PC-3 (cell line): ENCODE measurements at regions not wholly inside any gene's neighbourhood (a gene's known extent, or its start where the extent isn't known, plus 50 kb on each side); places are given as distances from the start of the nearest gene placed in this dataset.

Experiments
- ATAC-seq: fragments of 200-7000 bp; cut with Tn5 transposase; 2 replicates; pipeline ENCODE4 v1.9.1; 2020; ENCODE audit warnings: mild to moderate bottlenecking, moderate library complexity
- BruUV-seq: library from RNA; stranded (reverse); fragments of 400-500 nt; replicated peaks from 2 replicates; lab custom pipeline; 2021; lab: Mats Ljungman, UMichigan
- CTCF ChIA-PET: fragments of 300-600 bp; sonication (Branson Sonifier 250); formaldehyde crosslinking; loops from one replicate; lab custom pipeline; 2022; ENCODE audit warnings: antibody characterized with exemption; lab: Charles Lee
- POLR2A ChIA-PET: fragments of 300-600 bp; sonication (Branson Sonifier 250); formaldehyde crosslinking; loops from one replicate; lab custom pipeline; 2022; ENCODE audit warnings: antibody characterized with exemption; ENCODE audit not compliant: unreplicated experiment; lab: Charles Lee
- DNase-seq: peaks from one replicate; pipeline ENCODE4 v3.0.0-alpha.2; 2015
- H2AFZ ChIP-seq: fragments of 300-600 bp; sonication (generic); 2 replicates; pipeline ENCODE4 v1.6.0; 2016; ENCODE audit warnings: antibody characterized with exemption, low read length
- H3F3A ChIP-seq: fragments of 300-600 bp; sonication (generic); one replicate; pipeline ENCODE4 v1.6.0; 2017; ENCODE audit warnings: antibody characterized with exemption, low read length, control low read depth, mild to moderate bottlenecking; ENCODE audit not compliant: unreplicated experiment
- H3K27ac ChIP-seq: fragments of 300-600 bp; sonication (generic); 2 replicates; pipeline ENCODE4 v1.5.1; 2016; ENCODE audit warnings: mild to moderate bottlenecking, low read length
- H3K27me3 ChIP-seq: fragments of 300-600 bp; sonication (generic); 2 replicates; pipeline ENCODE4 v1.6.1; 2016; ENCODE audit warnings: low read length, mixed read lengths
- H3K36me3 ChIP-seq: fragments of 300-600 bp; sonication (generic); 2 replicates; pipeline ENCODE4 v1.6.1; 2016; ENCODE audit warnings: low read depth, mixed run types, low read length, mixed read lengths
- H3K4me1 ChIP-seq: fragments of 300-600 bp; sonication (generic); 2 replicates; pipeline ENCODE4 v1.5.1; 2016; ENCODE audit warnings: low read length; ENCODE audit not compliant: insufficient read depth
- H3K4me2 ChIP-seq: fragments of 300-600 bp; sonication (generic); 2 replicates; pipeline ENCODE4 v1.6.0; 2016; ENCODE audit warnings: low read length
- H3K4me3 ChIP-seq: fragments of 300-600 bp; sonication (generic); 2 replicates; pipeline ENCODE4 v1.5.1; 2016; ENCODE audit warnings: mild to moderate bottlenecking, low read length, mixed read lengths
- H3K79me2 ChIP-seq: fragments of 300-600 bp; sonication (generic); 2 replicates; pipeline ENCODE4 v1.6.1; 2017; ENCODE audit warnings: low read length, mixed read lengths
- H3K9ac ChIP-seq: fragments of 300-600 bp; sonication (generic); 2 replicates; pipeline ENCODE4 v1.6.0; 2016; ENCODE audit warnings: mild to moderate bottlenecking, low read length
- H3K9me2 ChIP-seq: fragments of 300-600 bp; sonication (generic); replicated peaks from 2 replicates; pipeline ENCODE4 v1.6.1; 2016; ENCODE audit warnings: mixed run types, low read length, mixed read lengths
- H3K9me3 ChIP-seq: fragments of 300-600 bp; sonication (generic); 2 replicates; pipeline ENCODE4 v1.6.1; 2016; ENCODE audit warnings: low read length, mixed read lengths
- H4K20me1 ChIP-seq: fragments of 300-600 bp; sonication (generic); 2 replicates; pipeline ENCODE4 v1.6.1; 2016; ENCODE audit warnings: low read length, mixed read lengths
- CTCF ChIP-seq: fragments of 300-600 bp; sonication (generic); conservative IDR thresholded peaks from 2 replicates; pipeline ENCODE4 v1.5.1; 2017; ENCODE audit warnings: antibody characterized with exemption, low read depth, mild to moderate bottlenecking, low read length
- EZH2 ChIP-seq: fragments of 300-600 bp; sonication (generic); IDR thresholded peaks from one replicate; pipeline ENCODE4 v1.6.1; 2017; ENCODE audit warnings: antibody characterized with exemption, mild to moderate bottlenecking, low read length; ENCODE audit not compliant: unreplicated experiment
- EZH2phosphoT487 ChIP-seq: fragments of 300-600 bp; sonication (generic); IDR thresholded peaks from 2 replicates; pipeline ENCODE4 v1.6.1; 2018; ENCODE audit warnings: mild to moderate bottlenecking, antibody characterized with exemption, low read length, borderline replicate concordance
- intact Hi-C: fragments of 100-400 bp; cut with micrococcal nuclease; formaldehyde crosslinking; loops from 2 replicates; pipeline ENCODE4 v1.9.0; 2023

GRCh38 chr10:123599366-123599849, 66.7 kb upstream of the GPR26 start:
- Histone ChIP-seq H3K79me2 (no peaks in the 10 kb centered on the region), H3K4me1 (no peaks in the 10 kb centered on the region), H3K27me3 (no peaks in the 10 kb centered on the region), H3K4me3 (no peak overlapping the region), H3K36me3 (no peaks in the 10 kb centered on the region), H2AFZ (no peak overlapping the region), H3K9me3 (no peaks in the 10 kb centered on the region), H3K4me2 (no peak overlapping the region), H3F3A (no peaks in the 10 kb centered on the region), H3K27ac (no peak overlapping the region), H3K9me2 (no peaks in the 10 kb centered on the region), H3K9ac (no peak overlapping the region), H4K20me1 (no peaks in the 10 kb centered on the region)
- intact Hi-C loops: no loop called here
- POLR2A ChIA-PET: interaction anchor here (0.6 kb wide), 1 partner anchor 120 kb away, joined by 3 read pairs; no protein-coding TSS in a partner anchor
- no peak for ATAC-seq
- CTCF ChIA-PET: no interaction called here
- DNase-seq: no peak
- TF ChIP-seq CTCF: no peak
- TF ChIP-seq EZH2phosphoT487: no peak
- TF ChIP-seq EZH2: no peak
- no TSS peak for BruUV-seq

- H3K27me3 ChIP-seq: peaks cover under 1% of the 10 kb centered on the region; the same call in 1 of the 2 replicates
- H3K9ac ChIP-seq: no peak overlapping the region
- intact Hi-C loops: no loop called here
- no TSS peak for BruUV-seq
- H3K4me2 ChIP-seq: no peak overlapping the region
- DNase-seq: no peak
- ChIA-PET POLR2A (no interaction called here), CTCF (no interaction called here)
- H3K4me3 ChIP-seq: no peak overlapping the region
- H2AFZ ChIP-seq: no peak overlapping the region
- no peaks in the 10 kb centered on the region for H3K79me2 ChIP-seq
- TF ChIP-seq EZH2phosphoT487 (no peak), EZH2 (no peak), CTCF (no peak)
- no peaks in the 10 kb centered on the region for H3F3A ChIP-seq
- H3K4me1 ChIP-seq: no peaks in the 10 kb centered on the region
- H3K9me3 ChIP-seq: no peaks in the 10 kb centered on the region
- H4K20me1 ChIP-seq: no peaks in the 10 kb centered on the region
- H3K36me3 ChIP-seq: no peaks in the 10 kb centered on the region
- no peak overlapping the region for H3K27ac ChIP-seq
- H3K9me2 ChIP-seq: no peaks in the 10 kb centered on the region
- no peak for ATAC-seq
Measured at GRCh38 chr10:123600177-123600576, 66.0 kb upstream of the GPR26 start.

GRCh38 chr10:123603130-123603529, 63.0 kb upstream of the GPR26 start:
- H3K36me3 ChIP-seq: no peaks in the 10 kb centered on the region
- ChIA-PET CTCF (no interaction called here), POLR2A (no interaction called here)
- H3K9ac ChIP-seq: no peak overlapping the region
- intact Hi-C loops: no loop called here
- no peak overlapping the region for H2AFZ ChIP-seq
- H4K20me1 ChIP-seq: no peaks in the 10 kb centered on the region
- H3K9me2 ChIP-seq: no peaks in the 10 kb centered on the region
- H3K9me3 ChIP-seq: no peaks in the 10 kb centered on the region
- H3K27ac ChIP-seq: no peak overlapping the region
- TF ChIP-seq EZH2phosphoT487 (no peak), CTCF (no peak)
- no peaks in the 10 kb centered on the region for H3K79me2 ChIP-seq
- no peaks in the 10 kb centered on the region for H3K4me1 ChIP-seq
- DNase-seq (no peak), ATAC-seq (no peak)
- no peak overlapping the region for H3K4me3 ChIP-seq
- no peaks in the 10 kb centered on the region for H3F3A ChIP-seq
- no TSS peak for BruUV-seq
- peaks cover 19% of the 10 kb centered on the region for H3K27me3 ChIP-seq
- no peak overlapping the region for H3K4me2 ChIP-seq
